ENCODE measurements at regions not wholly inside any gene's neighbourhood (a gene's known extent, or its start where the extent isn't known, plus 50 kb on each side); places are given as distances from the start of the nearest gene placed in this dataset.

DNA sequence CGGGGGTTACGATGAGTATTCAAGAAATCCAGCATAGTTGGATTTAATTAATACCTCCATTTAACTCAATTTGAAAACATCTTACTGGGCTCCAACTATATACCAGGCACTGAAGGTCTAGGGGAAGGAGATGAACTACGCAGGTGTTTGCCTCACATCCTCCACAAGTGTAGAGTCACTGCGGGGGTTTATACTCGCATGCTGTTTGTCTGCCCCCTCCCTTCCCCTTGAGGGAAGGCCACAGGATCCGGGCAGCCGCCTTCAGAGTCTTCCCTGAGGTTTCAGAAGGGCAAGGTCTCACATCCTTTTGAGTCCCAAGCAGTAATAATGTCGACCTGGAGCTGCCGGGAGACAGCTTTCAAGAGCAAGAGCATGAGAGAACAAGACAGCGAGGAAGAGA lies 142.4 kb upstream of the GALNT2 start:
- TF ChIP-seq TAF1 (IDR thresholded peaks at IDR 0.05; ENCODE audit: low read depth): no peak

DNA sequence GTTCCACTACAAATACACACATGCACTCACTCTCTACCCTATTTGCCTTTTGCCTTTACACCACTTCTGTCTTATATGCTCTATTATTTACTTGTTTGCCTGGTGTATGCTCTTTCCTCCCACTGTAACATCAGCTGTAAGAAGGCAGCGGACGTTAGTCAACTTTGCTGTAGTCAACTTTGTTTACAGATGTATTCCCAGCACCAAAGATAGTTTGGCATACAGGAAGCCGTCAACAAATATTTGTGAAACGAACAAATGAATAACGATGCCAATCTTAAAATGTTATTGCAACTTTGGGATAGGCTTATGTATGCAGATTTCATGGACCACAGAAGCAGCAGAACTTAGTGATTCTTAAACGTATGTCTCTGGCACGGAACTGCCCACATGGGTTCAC lies 138.3 kb upstream of the GALNT2 start:
- TF ChIP-seq TEAD4 (IDR thresholded peaks at IDR 0.05): no peak
- TF ChIP-seq TCF12 (IDR thresholded peaks at IDR 0.05; ENCODE audit: low read depth): no peak
- TF ChIP-seq CREB1 (IDR thresholded peaks at IDR 0.05; ENCODE audit: low read depth): no peak
- TF ChIP-seq FOXM1 (IDR thresholded peaks at IDR 0.05; ENCODE audit: borderline replicate concordance, low read depth): no peak
- TF ChIP-seq, protein P1, sequence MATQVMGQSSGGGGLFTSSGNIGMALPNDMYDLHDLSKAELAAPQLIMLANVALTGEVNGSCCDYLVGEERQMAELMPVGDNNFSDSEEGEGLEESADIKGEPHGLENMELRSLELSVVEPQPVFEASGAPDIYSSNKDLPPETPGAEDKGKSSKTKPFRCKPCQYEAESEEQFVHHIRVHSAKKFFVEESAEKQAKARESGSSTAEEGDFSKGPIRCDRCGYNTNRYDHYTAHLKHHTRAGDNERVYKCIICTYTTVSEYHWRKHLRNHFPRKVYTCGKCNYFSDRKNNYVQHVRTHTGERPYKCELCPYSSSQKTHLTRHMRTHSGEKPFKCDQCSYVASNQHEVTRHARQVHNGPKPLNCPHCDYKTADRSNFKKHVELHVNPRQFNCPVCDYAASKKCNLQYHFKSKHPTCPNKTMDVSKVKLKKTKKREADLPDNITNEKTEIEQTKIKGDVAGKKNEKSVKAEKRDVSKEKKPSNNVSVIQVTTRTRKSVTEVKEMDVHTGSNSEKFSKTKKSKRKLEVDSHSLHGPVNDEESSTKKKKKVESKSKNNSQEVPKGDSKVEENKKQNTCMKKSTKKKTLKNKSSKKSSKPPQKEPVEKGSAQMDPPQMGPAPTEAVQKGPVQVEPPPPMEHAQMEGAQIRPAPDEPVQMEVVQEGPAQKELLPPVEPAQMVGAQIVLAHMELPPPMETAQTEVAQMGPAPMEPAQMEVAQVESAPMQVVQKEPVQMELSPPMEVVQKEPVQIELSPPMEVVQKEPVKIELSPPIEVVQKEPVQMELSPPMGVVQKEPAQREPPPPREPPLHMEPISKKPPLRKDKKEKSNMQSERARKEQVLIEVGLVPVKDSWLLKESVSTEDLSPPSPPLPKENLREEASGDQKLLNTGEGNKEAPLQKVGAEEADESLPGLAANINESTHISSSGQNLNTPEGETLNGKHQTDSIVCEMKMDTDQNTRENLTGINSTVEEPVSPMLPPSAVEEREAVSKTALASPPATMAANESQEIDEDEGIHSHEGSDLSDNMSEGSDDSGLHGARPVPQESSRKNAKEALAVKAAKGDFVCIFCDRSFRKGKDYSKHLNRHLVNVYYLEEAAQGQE (IDR thresholded peaks at IDR 0.05; ENCODE audit: low read depth): no peak
- no peak for TF ChIP-seq EGR1 (IDR thresholded peaks at IDR 0.05)
- TF ChIP-seq MAX (IDR thresholded peaks at IDR 0.05): no peak
- no peak for TF ChIP-seq EP300 (IDR thresholded peaks at IDR 0.05; ENCODE audit: borderline replicate concordance)

- TF ChIP-seq, protein P2, sequence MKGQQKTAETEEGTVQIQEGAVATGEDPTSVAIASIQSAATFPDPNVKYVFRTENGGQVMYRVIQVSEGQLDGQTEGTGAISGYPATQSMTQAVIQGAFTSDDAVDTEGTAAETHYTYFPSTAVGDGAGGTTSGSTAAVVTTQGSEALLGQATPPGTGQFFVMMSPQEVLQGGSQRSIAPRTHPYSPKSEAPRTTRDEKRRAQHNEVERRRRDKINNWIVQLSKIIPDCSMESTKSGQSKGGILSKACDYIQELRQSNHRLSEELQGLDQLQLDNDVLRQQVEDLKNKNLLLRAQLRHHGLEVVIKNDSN (IDR thresholded peaks at IDR 0.05): no peak
- TF ChIP-seq FOXM1 (IDR thresholded peaks at IDR 0.05; ENCODE audit: borderline replicate concordance, low read depth) (no peak), YY1 (IDR thresholded peaks at IDR 0.05; ENCODE audit: low read depth) (no peak), CREB1 (IDR thresholded peaks at IDR 0.05; ENCODE audit: low read depth) (no peak), ZBTB7A (IDR thresholded peaks at IDR 0.05; ENCODE audit: low read depth) (no peak), MAX (IDR thresholded peaks at IDR 0.05) (no peak), EP300 (IDR thresholded peaks at IDR 0.05; ENCODE audit: borderline replicate concordance) (no peak), TEAD4 (IDR thresholded peaks at IDR 0.05) (no peak), TCF12 (IDR thresholded peaks at IDR 0.05; ENCODE audit: low read depth) (no peak), RAD21 (IDR thresholded peaks at IDR 0.05; ENCODE audit: low read depth) (no peak), TAF1 (IDR thresholded peaks at IDR 0.05; ENCODE audit: low read depth) (no peak)
- TF ChIP-seq, protein P1 (IDR thresholded peaks at IDR 0.05; ENCODE audit: low read depth): no peak
Measured at GRCh38 chr1:229938551-229938950, 128.5 kb upstream of the GALNT2 start.

DNA sequence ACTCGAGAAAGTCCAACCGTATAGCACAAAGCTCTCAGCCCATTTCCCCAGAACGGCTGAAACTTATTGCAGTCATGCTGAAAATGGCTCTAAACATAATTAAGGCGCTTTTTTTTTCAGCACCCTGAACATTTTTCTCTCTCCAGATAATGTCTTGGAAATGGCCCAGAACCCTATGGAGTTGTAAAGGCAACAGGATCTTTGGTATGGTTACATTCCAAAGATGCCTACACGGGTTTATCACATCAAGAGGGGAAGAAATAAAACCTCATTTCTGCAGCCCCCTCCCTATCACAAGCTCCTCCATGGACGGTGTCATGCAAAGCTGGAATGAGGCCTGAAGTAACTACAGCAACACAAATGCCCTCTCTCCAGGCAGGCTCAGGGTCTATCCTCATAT lies 126.4 kb upstream of the GALNT2 start:
- TF ChIP-seq, protein P1 (IDR thresholded peaks at IDR 0.05; ENCODE audit: low read depth): peak; percentile 9; the same call in 1 of the 2 replicates
- no peak for TF ChIP-seq TAF1 (IDR thresholded peaks at IDR 0.05; ENCODE audit: low read depth)
- peak; percentile 26; the same call in 1 of the 2 replicates for TF ChIP-seq RAD21 (IDR thresholded peaks at IDR 0.05; ENCODE audit: low read depth)
- TF ChIP-seq TCF12 (IDR thresholded peaks at IDR 0.05; ENCODE audit: low read depth): peak; percentile 69
- TF ChIP-seq, protein P2 (IDR thresholded peaks at IDR 0.05): no peak
- no peak for TF ChIP-seq ZBTB7A (IDR thresholded peaks at IDR 0.05; ENCODE audit: low read depth)
- 0 out of 2 replicates have a peak, but pooled peaks have one; percentile 44 for TF ChIP-seq FOXM1 (IDR thresholded peaks at IDR 0.05; ENCODE audit: borderline replicate concordance, low read depth)
- TF ChIP-seq EGR1 (IDR thresholded peaks at IDR 0.05): no peak
- TF ChIP-seq YY1 (IDR thresholded peaks at IDR 0.05; ENCODE audit: low read depth): no peak; the same call in 1 of the 2 replicates
- peak; percentile 90 for TF ChIP-seq TEAD4 (IDR thresholded peaks at IDR 0.05)
- TF ChIP-seq CEBPB (IDR thresholded peaks at IDR 0.05): peak; percentile 35; the same call in 1 of the 2 replicates
- TF ChIP-seq MAX (IDR thresholded peaks at IDR 0.05): no peak
- peak; percentile 66; the same call in 1 of the 2 replicates for TF ChIP-seq EP300 (IDR thresholded peaks at IDR 0.05; ENCODE audit: borderline replicate concordance)
- no peak for TF ChIP-seq CREB1 (IDR thresholded peaks at IDR 0.05; ENCODE audit: low read depth)
- TF ChIP-seq NFIC (IDR thresholded peaks at IDR 0.05): peak; percentile 89
